ENCODE measurements at regions not wholly inside any gene's neighbourhood (a gene's known extent, or its start where the extent isn't known, plus 50 kb on each side); places are given as distances from the start of the nearest gene placed in this dataset.

DNA sequence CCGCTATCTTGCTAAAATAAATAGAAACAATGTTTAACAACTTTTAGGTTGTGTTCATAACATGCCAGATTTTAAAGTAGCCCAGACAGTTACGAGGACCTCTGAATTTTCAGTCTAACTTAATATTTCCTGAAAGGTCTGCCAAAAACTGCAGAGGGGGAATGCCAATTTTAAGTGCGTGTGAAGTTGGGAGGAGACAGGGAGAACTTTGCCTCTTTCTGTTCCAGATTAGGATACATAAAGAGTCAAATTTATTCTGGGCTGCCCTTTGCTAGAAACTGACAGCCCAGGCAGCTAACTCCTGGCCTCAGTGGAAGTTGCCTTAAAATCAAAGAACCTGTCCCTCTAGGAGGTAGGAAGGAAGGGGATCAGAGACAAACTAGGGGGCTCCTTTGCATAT is 52.3 kb upstream of the PIP4K2A start:
- no peak for DNase-seq (ENCODE audit: low spot score)
- no peak for FAIRE-seq

DNA sequence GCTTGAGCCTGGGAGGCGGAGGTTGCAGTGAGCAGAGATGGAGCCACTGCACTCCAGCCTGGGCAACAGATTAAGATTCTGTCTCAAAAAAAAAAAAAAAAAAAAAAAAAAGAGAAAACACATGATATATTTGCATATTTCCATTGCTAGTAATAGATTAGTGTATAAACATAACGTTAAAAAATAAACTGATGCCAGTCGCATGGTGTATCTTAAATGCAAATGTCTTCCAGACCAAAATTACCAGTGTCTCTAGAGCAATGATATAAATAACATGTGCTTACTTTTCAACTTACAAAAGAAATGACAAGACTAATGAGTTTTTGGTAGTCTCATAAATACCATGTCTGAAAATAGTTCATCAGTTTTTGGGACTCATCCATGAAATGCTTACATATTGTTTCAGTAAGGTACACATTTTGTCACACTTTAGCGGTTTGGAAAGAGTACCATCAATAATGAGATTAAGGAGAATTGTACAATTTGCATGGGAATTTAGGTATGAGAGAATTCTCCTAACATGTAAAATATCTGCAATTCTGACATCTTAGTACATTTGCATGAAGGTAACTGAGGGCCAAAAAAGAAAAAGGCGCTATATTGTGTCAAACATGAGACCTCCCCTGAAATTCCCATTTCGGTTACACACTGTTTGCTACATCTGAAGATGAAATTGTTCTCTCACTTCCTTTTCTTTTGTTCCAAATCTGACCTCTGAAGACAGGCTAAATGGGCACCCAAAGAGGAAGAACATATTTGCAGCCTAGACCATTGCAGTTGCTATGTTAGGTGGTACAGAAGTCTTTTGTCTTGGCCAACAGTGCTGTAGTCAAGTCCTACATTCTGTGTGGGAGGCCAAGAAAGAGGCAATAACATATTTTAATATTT is 51.5 kb upstream of the PIP4K2A start:
- FAIRE-seq, result no peak
- no peak for DNase-seq (ENCODE audit: low spot score)

DNA sequence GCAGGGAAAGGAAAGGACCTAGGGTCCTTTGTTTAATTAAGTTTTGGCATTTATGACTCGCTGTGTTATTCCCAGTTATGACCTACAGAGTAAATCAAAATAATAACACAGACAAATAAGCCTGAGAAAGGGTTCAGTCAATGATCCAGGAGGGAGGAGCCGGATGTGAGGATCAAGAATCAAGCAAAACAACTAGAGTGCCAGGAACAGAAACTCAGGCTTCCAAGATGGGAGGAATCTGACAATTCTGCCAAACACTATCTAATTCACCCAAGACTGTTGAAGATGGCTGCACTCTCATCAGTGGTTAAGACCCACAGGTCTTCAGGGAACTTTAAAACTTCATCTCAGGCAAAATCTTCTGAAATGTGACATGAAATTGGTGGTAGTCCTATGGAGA is 50.3 kb upstream of the PIP4K2A start:
- no peak for FAIRE-seq

More for the DNA sequence above, 50.3 kb upstream of the PIP4K2A start:
- no peak for DNase-seq (ENCODE audit: low spot score)
